Natural killer cell (primary cell): ENCODE measurements at regions not wholly inside any gene's neighbourhood (a gene's known extent, or its start where the extent isn't known, plus 50 kb on each side); places are given as distances from the start of the nearest gene placed in this dataset.

ENCODE experiments used
- ATAC-seq, 3 donors: fragments of 150-1000 bp in 2 of 3; fragments of 200-7000 bp in 1 of 3; cut with Tn5 transposase; 1 replicate in 1 of 3; 2 replicates in 2 of 3; pipeline ENCODE4 v1.10.0; 2021; ENCODE audit warnings: mild to moderate bottlenecking in 2 of 3, moderate library complexity in 2 of 3
- DNase-seq, 2 donors: peaks; one replicate each; pipeline versions ENCODE4 v3.0.0 to v3.0.0-alpha.2; 2013 to 2021; ENCODE audit warnings: mixed read lengths in 1 of 2
- H3K27ac ChIP-seq: one replicate; pipeline ENCODE4 v1.5.1; 2013; ENCODE audit warnings: mild to moderate bottlenecking, low read length
- H3K27me3 ChIP-seq: one replicate; pipeline ENCODE4 v1.6.1; 2013; ENCODE audit warnings: low read length; ENCODE audit not compliant: control insufficient read depth, insufficient read depth
- H3K36me3 ChIP-seq: one replicate; pipeline ENCODE4 v1.6.1; 2013; ENCODE audit warnings: low read length; ENCODE audit not compliant: control insufficient read depth, insufficient read depth
- H3K4me1 ChIP-seq: one replicate; pipeline ENCODE4 v1.6.1; 2013; ENCODE audit warnings: low read length; ENCODE audit not compliant: control insufficient read depth, insufficient read depth
- H3K4me3 ChIP-seq: one replicate; pipeline ENCODE4 v1.5.1; 2013; ENCODE audit warnings: low read length
- H3K9me3 ChIP-seq: one replicate; pipeline ENCODE4 v1.6.1; 2013; ENCODE audit warnings: low read length; ENCODE audit not compliant: control insufficient read depth, insufficient read depth
- H3K27ac Mint-ChIP-seq, 2 donors: one replicate each; pipeline ENCODE4 v1.8.0; 2022; ENCODE audit warnings: mild to moderate bottlenecking in 2 of 2, mixed read lengths in 2 of 2, moderate library complexity in 1 of 2
- H3K27me3 Mint-ChIP-seq, 2 donors: one replicate each; pipeline ENCODE4 v1.8.0; 2022; ENCODE audit warnings: low read depth in 2 of 2, mixed read lengths in 2 of 2
- H3K36me3 Mint-ChIP-seq: one replicate; pipeline ENCODE4 v1.8.0; 2022; ENCODE audit warnings: mixed read lengths
- H3K4me1 Mint-ChIP-seq, 2 donors: one replicate each; pipeline ENCODE4 v1.8.0; 2022; ENCODE audit warnings: mixed read lengths in 2 of 2
- H3K4me3 Mint-ChIP-seq: one replicate; pipeline ENCODE4 v1.8.0; 2022; ENCODE audit warnings: mild to moderate bottlenecking, moderate library complexity, mixed read lengths
- H3K9me3 Mint-ChIP-seq, 2 donors: one replicate each; pipeline ENCODE4 v1.8.0; 2022; ENCODE audit warnings: mixed read lengths in 2 of 2
- CTCF ChIP-seq: fragments of 200-600 bp; IDR thresholded peaks from one replicate; pipeline ENCODE4 v1.8.0; 2022; ENCODE audit warnings: antibody characterized with exemption
- WGBS: methylation state at CpG from one replicate; pipeline ENCODE4 v1.1.7; 2013; ENCODE audit warnings: missing lambda C conversion rate; ENCODE audit not compliant: insufficient coverage; 5-methylcytosine and 5-hydroxymethylcytosine counted together
- intact Hi-C: fragments of 100-400 bp; cut with micrococcal nuclease; formaldehyde crosslinking; loops from one replicate; pipeline ENCODE4 v1.14.2; 2022

GRCh38 chr2:42868096-42868495 lies 75.7 kb upstream of the HAAO start:
- no peak for TF ChIP-seq CTCF
- H3K4me3 Mint-ChIP-seq: no peak overlapping the region
- ATAC-seq (no peak), DNase-seq (no peak)
- H3K9me3 ChIP-seq: peaks cover 9% of the 10 kb centered on the region
- WGBS: 100% methylated on average over 3 of the region's 3 CpGs
- no peak overlapping the region for H3K27ac Mint-ChIP-seq
- no peaks in the 10 kb centered on the region for H3K4me1 ChIP-seq
- H3K36me3 Mint-ChIP-seq: peaks cover 11% of the 10 kb centered on the region
- no peak overlapping the region for H3K27ac ChIP-seq
- no peaks in the 10 kb centered on the region for H3K36me3 ChIP-seq
- intact Hi-C loops: no loop called here
- H3K27me3 Mint-ChIP-seq: no peaks in the 10 kb centered on the region
- no peak overlapping the region for H3K4me3 ChIP-seq
- peaks cover 6 to 13% of the 10 kb centered on the region in 2 donors for H3K4me1 Mint-ChIP-seq
- no peaks in the 10 kb centered on the region for H3K27me3 ChIP-seq
- H3K9me3 Mint-ChIP-seq: peaks cover 2 to 3% of the 10 kb centered on the region in 2 donors

GRCh38 chr2:42867093-42868065 lies 75.0 kb upstream of the HAAO start:
- Histone ChIP-seq H3K27ac (no peak overlapping the region), H3K36me3 (no peaks in the 10 kb centered on the region), H3K4me3 (no peak overlapping the region), H3K4me1 (no peaks in the 10 kb centered on the region), H3K9me3 (peaks cover 9% of the 10 kb centered on the region), H3K27me3 (no peaks in the 10 kb centered on the region)
- ATAC-seq (no peak), DNase-seq (no peak)
- Mint-ChIP-seq H3K36me3 (peaks cover 11% of the 10 kb centered on the region), H3K9me3 (peaks cover 2 to 3% of the 10 kb centered on the region in 2 donors), H3K4me1 (peaks cover 6 to 13% of the 10 kb centered on the region in 2 donors), H3K27ac (no peak overlapping the region), H3K4me3 (no peak overlapping the region), H3K27me3 (no peaks in the 10 kb centered on the region)
- intact Hi-C loops: no loop called here
- WGBS: 92% methylated on average over 10 of the region's 11 CpGs
- no peak for TF ChIP-seq CTCF

GRCh38 chr2:42865884-42866881 lies 73.8 kb upstream of the HAAO start:
- Histone ChIP-seq H3K4me1 (no peaks in the 10 kb centered on the region), H3K4me3 (no peak overlapping the region), H3K9me3 (peaks cover 9% of the 10 kb centered on the region), H3K27ac (no peak overlapping the region), H3K36me3 (no peaks in the 10 kb centered on the region), H3K27me3 (no peaks in the 10 kb centered on the region)
- no peak for TF ChIP-seq CTCF
- Mint-ChIP-seq H3K4me1 (peaks cover 6 to 13% of the 10 kb centered on the region in 2 donors), H3K9me3 (peaks cover 2 to 3% of the 10 kb centered on the region in 2 donors), H3K27me3 (no peaks in the 10 kb centered on the region), H3K27ac (no peak overlapping the region), H3K36me3 (peaks cover 11% of the 10 kb centered on the region), H3K4me3 (no peak overlapping the region)
- ATAC-seq (no peak), DNase-seq (no peak)
- intact Hi-C loops: no loop called here
- WGBS: 83% methylated on average over 14 of the region's 15 CpGs
